ENCODE measurements at regions not wholly inside any gene's neighbourhood (a gene's known extent, or its start where the extent isn't known, plus 50 kb on each side); places are given as distances from the start of the nearest gene placed in this dataset.

DNA sequence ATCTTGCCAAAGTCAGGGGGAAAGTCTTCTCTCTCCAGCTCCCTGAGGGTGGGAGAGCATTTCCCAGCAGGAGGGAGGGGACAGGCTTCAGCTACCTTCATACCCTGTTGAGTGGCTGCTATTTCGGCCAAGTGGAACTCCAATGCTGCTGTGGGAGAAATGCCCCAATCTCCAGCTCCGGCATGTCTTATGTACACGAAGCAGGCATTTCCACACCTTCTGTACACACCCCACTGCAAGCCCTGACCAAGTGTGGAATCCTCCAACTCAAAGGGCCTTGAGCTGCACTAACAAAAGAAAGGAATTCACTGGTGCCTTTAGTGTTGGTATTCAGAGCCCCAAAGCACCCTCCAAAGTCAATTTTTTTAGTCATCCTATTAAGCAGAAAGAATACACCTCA, 313.6 kb upstream of the NT5E start:
- TF ChIP-seq, protein P1, sequence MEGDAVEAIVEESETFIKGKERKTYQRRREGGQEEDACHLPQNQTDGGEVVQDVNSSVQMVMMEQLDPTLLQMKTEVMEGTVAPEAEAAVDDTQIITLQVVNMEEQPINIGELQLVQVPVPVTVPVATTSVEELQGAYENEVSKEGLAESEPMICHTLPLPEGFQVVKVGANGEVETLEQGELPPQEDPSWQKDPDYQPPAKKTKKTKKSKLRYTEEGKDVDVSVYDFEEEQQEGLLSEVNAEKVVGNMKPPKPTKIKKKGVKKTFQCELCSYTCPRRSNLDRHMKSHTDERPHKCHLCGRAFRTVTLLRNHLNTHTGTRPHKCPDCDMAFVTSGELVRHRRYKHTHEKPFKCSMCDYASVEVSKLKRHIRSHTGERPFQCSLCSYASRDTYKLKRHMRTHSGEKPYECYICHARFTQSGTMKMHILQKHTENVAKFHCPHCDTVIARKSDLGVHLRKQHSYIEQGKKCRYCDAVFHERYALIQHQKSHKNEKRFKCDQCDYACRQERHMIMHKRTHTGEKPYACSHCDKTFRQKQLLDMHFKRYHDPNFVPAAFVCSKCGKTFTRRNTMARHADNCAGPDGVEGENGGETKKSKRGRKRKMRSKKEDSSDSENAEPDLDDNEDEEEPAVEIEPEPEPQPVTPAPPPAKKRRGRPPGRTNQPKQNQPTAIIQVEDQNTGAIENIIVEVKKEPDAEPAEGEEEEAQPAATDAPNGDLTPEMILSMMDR (IDR thresholded peaks at IDR 0.05; ENCODE audit: low read length): no peak
- TF ChIP-seq EZH2 (IDR thresholded peaks at IDR 0.05; ENCODE audit: borderline replicate concordance, low read length): no peak
